ENCODE measurements at regions not wholly inside any gene's neighbourhood (a gene's known extent, or its start where the extent isn't known, plus 50 kb on each side); places are given as distances from the start of the nearest gene placed in this dataset.

DNA sequence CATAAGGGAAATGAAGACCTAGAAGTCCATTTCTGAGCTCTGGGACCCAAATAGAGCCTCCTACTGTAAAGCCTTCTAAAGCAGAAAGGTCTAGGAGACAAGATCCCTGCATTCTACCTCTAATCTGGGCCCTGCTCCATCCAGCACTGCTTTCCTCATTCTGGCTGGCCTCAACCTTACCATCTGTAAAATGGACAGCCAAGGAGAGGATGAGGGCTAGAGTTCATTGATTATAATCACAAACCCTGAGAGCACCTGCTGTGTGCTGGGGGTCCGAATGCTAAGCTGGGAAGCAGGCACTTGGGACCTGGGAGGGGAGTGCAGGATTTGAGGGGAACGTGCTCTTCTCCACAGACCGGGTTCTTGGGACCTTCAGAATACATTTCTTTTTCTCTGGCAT is 454.0 kb upstream of the ZMIZ1 start:
- intact Hi-C loops (cut with DNase I) = no loop called here
- no peak for DNase-seq
- 95 to 97% (median 96%) methylated on average over 3 of the region's 3 CpGs for WGBS, 3 donors
- H3K4me1 ChIP-seq (ENCODE audit: insufficient read depth) = no peaks in the 10 kb centered on the region
- H3K4me3 ChIP-seq = no peak overlapping the region
- TF ChIP-seq EP300 (IDR thresholded peaks at IDR 0.05) = no peak
- TF ChIP-seq POLR2A (IDR thresholded peaks at IDR 0.05) = no peak
- TF ChIP-seq, protein P1, sequence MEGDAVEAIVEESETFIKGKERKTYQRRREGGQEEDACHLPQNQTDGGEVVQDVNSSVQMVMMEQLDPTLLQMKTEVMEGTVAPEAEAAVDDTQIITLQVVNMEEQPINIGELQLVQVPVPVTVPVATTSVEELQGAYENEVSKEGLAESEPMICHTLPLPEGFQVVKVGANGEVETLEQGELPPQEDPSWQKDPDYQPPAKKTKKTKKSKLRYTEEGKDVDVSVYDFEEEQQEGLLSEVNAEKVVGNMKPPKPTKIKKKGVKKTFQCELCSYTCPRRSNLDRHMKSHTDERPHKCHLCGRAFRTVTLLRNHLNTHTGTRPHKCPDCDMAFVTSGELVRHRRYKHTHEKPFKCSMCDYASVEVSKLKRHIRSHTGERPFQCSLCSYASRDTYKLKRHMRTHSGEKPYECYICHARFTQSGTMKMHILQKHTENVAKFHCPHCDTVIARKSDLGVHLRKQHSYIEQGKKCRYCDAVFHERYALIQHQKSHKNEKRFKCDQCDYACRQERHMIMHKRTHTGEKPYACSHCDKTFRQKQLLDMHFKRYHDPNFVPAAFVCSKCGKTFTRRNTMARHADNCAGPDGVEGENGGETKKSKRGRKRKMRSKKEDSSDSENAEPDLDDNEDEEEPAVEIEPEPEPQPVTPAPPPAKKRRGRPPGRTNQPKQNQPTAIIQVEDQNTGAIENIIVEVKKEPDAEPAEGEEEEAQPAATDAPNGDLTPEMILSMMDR (IDR thresholded peaks at IDR 0.05) = no peak
- H3K9me3 ChIP-seq = no peaks in the 10 kb centered on the region
- no peak overlapping the region for H3K27ac ChIP-seq
- H3K36me3 ChIP-seq = no peaks in the 10 kb centered on the region
- H3K27me3 ChIP-seq = no peaks in the 10 kb centered on the region

- TF ChIP-seq POLR2A (IDR thresholded peaks at IDR 0.05) = no peak
- TF ChIP-seq EP300 (IDR thresholded peaks at IDR 0.05) = no peak
- TF ChIP-seq, protein P1 (IDR thresholded peaks at IDR 0.05) = no peak
- intact Hi-C loops (cut with DNase I) = no loop called here
- no peaks in the 10 kb centered on the region for H3K9me3 ChIP-seq
- no peaks in the 10 kb centered on the region for H3K4me1 ChIP-seq (ENCODE audit: insufficient read depth)
- WGBS, 3 donors = 49 to 73% (median 53%) methylated on average over 4 of the region's 4 CpGs
- H3K4me3 ChIP-seq = no peak overlapping the region
- no peak for DNase-seq
- no peaks in the 10 kb centered on the region for H3K36me3 ChIP-seq
- no peaks in the 10 kb centered on the region for H3K27me3 ChIP-seq
- no peak overlapping the region for H3K27ac ChIP-seq
These were observed 452.6 kb upstream of the ZMIZ1 start for GRCh38 chr10:78616125-78616695.

GRCh38 chr10:78617115-78617514 is 451.7 kb upstream of the ZMIZ1 start:
- Histone ChIP-seq H3K27me3 (no peaks in the 10 kb centered on the region), H3K36me3 (no peaks in the 10 kb centered on the region), H3K4me3 (no peak overlapping the region), H3K4me1 (ENCODE audit: insufficient read depth) (no peaks in the 10 kb centered on the region), H3K27ac (no peak overlapping the region), H3K9me3 (no peaks in the 10 kb centered on the region)
- TF ChIP-seq EP300 (IDR thresholded peaks at IDR 0.05) = no peak
- TF ChIP-seq, protein P1 (IDR thresholded peaks at IDR 0.05) = no peak
- no peak for TF ChIP-seq POLR2A (IDR thresholded peaks at IDR 0.05)
- no peak for DNase-seq
- 87 to 92% (median 92%) methylated on average over 3 of the region's 3 CpGs for WGBS, 3 donors
- intact Hi-C loops (cut with DNase I) = no loop called here

GRCh38 chr10:78617631-78618030 is 451.1 kb upstream of the ZMIZ1 start:
- 81 to 88% (median 88%) methylated on average over 5 of the region's 5 CpGs for WGBS, 3 donors
- Histone ChIP-seq H3K27ac (no peak overlapping the region), H3K4me3 (no peak overlapping the region), H3K27me3 (no peaks in the 10 kb centered on the region), H3K36me3 (no peaks in the 10 kb centered on the region), H3K9me3 (no peaks in the 10 kb centered on the region), H3K4me1 (ENCODE audit: insufficient read depth) (no peaks in the 10 kb centered on the region)
- no peak for DNase-seq
- intact Hi-C loops (cut with DNase I) = no loop called here
- TF ChIP-seq EP300 (IDR thresholded peaks at IDR 0.05) (no peak), POLR2A (IDR thresholded peaks at IDR 0.05) (no peak)

DNA sequence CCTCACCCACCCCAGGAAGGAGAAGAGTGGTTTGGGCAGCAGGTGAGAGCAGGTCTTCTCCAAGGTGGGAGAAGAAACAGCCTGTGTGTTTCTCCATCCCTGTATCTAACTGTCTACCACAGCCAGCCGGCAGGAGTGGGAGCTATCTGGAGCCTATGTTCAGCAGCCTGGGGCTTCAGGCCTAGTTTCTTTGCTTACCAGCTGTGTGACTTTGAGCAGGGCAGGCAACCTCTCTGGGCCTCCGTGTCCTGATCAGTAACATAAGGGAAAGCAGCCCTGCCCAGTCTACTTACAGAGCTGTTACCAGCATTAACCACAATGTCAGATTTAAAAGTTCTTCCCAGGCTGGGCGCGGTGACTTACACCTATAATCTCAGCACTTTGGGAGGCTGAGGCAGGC is 450.7 kb upstream of the ZMIZ1 start:
- Histone ChIP-seq H3K4me1 (ENCODE audit: insufficient read depth) (no peaks in the 10 kb centered on the region), H3K36me3 (no peaks in the 10 kb centered on the region), H3K9me3 (no peaks in the 10 kb centered on the region), H3K27ac (no peak overlapping the region), H3K27me3 (no peaks in the 10 kb centered on the region), H3K4me3 (no peak overlapping the region)
- WGBS, 3 donors = 92 to 93% (median 93%) methylated on average over 4 of the region's 4 CpGs
- DNase-seq = no peak
- intact Hi-C loops (cut with DNase I) = no loop called here
- TF ChIP-seq, protein P1 (IDR thresholded peaks at IDR 0.05) = no peak
- no peak for TF ChIP-seq POLR2A (IDR thresholded peaks at IDR 0.05)
